Inflammatory macrophage treated with lipopolysaccharide for 1 hour (primary cell): ENCODE measurements at regions not wholly inside any gene's neighbourhood (a gene's known extent, or its start where the extent isn't known, plus 50 kb on each side); places are given as distances from the start of the nearest gene placed in this dataset.

Experiments used
- DNase-seq, 2 donors: peaks; one replicate each; pipeline ENCODE4 v3.0.0-alpha.2; 2020 to 2022

DNA sequence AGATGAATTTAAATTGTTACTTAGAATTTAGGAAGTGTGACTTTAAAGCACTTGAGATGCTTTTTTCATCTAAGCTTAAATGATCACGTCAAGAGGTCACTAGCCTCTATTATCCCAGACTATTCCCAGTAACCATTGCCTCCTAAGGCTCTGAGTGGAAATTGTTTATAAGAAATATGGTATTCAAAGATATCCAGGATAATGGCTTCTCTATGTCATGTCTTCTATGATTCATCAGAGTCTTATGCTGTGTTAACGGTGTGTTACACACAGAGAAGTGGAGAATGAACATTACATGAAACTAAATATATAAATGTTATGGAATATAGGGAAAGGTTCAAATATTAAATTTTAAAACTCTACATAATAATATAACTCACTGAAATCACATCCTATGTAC lies 79.8 kb upstream of the NBEA start:
- no peak for DNase-seq

DNA sequence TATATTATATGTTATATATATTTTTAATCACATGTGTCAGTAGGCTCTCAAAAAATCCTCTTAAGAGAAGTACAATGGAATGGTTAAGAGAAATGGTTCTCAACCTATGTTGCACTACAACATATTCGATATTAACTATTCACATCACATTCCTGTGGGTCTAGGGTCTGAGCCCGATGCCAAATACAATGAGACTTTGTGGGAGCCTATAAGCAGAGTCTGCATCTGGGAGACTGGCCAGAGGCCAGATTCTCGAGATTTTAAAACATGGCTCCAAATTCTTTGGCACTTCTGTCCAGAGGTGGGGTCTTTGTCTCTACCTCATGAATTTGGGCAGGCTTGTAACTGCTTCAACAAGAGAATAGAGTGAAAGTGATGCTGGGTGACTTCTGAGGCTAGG lies 79.4 kb upstream of the NBEA start:
- no peak for DNase-seq

DNA sequence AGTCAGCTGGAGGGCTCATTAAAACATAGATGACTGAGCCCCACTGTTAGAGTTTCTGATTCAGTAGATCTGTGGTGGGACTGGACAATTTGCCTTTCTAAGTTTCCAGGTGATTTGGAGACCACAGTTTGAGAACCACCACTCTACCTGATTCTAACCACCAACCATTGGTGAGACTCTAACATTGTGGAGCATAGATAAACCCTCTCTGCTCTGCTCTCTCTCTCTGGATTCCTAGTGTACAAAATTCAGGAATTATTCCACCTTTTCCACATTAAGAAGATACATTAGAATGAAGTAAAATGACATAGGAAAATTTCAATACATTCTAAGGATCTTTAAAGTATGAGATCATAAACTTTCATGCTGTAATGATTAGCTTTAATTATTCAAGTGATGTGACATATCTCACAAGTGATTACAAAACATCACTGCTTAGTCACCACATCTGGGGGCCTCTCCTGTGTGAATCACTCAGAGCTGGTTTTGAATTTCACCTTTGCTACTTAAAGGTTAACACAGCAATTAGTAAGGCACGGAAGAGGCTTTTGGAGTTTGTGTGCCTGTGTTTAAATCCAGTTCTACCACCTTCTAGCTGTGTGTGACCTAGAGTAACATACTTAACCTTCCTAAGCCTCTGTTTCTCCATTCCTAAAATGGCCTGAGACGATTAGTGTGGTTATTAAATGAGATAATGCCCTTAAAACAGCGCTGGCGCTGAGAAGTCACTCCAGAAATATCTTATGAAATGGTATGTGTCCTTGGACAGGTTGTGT lies 78.5 kb upstream of the NBEA start:
- DNase-seq, result no peak

DNA sequence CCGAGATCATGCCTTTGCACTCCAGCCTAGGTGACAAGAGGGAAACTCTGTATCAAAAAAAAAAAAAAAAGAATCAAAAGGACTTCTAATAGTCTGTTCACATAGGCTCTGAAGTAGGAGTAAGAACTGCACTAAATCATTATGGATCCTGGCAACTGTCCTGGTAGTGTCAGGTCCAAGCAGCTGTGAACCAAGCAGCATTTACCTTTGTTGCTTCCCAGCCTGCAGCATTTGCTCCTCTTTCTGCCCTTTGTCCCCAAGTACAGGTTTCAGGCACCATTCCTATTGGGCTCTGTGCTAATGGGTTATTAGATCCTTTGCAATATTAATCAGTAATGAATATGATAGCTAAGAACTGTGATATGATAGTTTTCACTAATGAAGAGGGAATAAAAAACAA lies 77.4 kb upstream of the NBEA start:
- DNase-seq, result no peak

DNA sequence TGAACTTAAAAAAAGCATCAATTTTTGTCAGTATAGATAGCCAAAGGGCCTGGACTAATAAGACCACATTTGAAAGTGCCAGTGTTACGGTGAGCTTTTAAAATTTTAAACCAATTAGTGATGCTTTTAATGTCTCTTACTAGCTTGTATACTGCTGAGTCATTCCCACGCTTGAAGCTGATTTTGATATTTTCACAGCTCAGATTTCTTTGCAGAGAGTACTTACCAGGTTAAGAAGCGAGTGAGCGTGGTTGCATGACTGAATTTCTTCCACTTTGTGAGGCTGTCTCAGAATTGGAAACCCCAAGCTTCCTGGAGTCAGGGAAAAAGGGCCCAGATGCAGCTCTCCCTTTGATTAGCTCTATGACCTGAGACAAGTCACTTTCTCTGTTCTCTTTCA lies 74.5 kb upstream of the NBEA start:
- no peak for DNase-seq

- DNase-seq, result no peak
Measured at GRCh38 chr13:34868733-34869132, 73.3 kb upstream of the NBEA start.

DNA sequence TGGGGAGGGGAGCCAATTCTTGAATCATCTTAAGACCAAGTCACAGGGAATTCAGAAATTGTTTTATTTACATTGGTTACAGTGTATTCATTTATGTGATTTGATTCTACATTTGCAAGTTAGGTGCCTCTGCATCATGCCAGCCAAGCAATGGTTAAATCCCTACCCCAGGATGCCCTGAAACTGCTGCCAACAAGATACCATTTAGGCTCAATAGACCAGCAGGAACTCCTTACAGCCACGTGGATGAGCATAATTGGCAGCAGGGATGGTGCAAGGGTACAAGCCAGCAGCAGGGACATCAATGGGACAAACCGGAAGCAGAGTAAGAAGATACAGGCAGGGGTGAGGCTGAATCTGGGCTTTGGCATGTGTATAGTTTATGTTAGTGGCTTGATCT lies 72.4 kb upstream of the NBEA start:
- no peak for DNase-seq

- no peak for DNase-seq
Measured at GRCh38 chr13:34878329-34878728, 63.7 kb upstream of the NBEA start.

- DNase-seq, result no peak
Measured at GRCh38 chr13:34879851-34880250, 62.2 kb upstream of the NBEA start.

DNA sequence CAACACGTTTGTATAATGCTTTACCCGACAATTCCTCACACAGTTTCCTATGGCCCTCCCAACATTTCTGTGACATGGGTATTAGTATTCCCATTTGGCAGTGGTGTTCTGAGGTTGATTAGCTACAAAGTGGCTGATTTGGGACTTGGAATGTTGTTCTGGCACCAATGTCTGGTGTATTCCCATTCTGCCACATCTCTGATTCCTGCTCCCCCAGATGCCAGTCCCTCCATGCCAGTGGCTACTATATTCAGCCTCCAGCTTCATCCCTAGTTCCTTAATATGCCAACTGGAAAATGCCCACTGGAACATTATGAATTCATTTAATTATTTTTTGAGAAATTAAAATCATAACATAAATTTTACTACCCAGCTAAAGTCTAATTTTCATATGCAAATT lies 60.6 kb upstream of the NBEA start:
- DNase-seq, result no peak

GRCh38 chr13:34883396-34883795 lies 58.7 kb upstream of the NBEA start:
- DNase-seq, result no peak

GRCh38 chr13:34884366-34884765 lies 57.7 kb upstream of the NBEA start:
- DNase-seq, result no peak

DNA sequence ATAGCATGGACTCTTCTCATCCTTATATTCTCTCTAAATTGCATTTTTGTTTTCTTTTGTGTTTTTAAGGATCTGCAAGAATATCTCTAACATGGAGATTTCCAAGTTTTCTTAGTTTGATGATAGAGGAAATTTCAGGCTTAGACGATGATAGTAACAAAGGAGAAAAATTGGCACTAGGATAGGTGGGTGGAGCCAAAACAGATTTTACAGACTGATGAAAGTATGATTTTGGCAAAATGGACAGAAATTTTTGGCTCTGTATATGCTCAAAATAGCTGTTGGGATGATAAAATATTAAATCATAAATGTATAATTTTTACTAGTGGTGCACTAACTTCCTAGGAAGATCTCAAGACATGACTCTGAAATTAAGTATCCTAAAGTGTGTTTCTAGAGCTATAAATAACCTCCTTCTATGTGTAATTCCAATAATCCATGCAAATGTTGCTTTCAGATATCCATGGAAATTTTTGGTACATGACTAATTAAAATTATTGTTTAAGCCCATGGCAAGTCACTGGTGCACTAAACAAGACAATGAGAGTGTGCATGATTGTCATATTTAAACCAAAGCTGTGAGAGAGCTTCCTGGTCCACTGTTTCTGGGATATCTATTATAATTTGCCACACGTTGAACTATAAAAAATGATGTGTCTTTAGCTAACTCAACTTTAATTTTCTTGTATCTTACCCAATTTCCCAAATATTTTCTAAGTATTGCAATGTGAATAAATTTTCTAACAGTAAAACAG lies 55.8 kb upstream of the NBEA start:
- DNase-seq, result no peak

DNA sequence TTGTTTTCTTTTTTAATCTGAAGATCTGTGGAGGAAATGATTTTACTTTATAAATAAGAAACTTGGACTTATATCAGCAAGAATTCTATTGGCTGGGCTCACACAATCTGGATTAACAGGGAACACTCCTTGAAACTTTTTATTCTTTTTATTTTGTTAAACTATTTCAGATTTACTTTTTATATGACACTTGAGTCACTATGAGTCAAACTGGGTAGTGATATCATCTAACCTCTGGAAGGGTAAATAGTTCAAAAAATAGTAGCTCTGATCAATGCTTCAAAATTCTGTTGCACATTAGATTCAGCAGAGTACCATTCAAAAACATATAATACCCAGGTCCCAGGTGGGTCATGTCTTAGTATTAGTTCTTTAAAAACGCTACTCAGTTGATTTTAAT lies 55.1 kb upstream of the NBEA start:
- no peak for DNase-seq
